ENCODE measurements at regions not wholly inside any gene's neighbourhood (a gene's known extent, or its start where the extent isn't known, plus 50 kb on each side); places are given as distances from the start of the nearest gene placed in this dataset.

- TF ChIP-seq, protein P1, sequence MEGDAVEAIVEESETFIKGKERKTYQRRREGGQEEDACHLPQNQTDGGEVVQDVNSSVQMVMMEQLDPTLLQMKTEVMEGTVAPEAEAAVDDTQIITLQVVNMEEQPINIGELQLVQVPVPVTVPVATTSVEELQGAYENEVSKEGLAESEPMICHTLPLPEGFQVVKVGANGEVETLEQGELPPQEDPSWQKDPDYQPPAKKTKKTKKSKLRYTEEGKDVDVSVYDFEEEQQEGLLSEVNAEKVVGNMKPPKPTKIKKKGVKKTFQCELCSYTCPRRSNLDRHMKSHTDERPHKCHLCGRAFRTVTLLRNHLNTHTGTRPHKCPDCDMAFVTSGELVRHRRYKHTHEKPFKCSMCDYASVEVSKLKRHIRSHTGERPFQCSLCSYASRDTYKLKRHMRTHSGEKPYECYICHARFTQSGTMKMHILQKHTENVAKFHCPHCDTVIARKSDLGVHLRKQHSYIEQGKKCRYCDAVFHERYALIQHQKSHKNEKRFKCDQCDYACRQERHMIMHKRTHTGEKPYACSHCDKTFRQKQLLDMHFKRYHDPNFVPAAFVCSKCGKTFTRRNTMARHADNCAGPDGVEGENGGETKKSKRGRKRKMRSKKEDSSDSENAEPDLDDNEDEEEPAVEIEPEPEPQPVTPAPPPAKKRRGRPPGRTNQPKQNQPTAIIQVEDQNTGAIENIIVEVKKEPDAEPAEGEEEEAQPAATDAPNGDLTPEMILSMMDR (IDR thresholded peaks at IDR 0.05 in 2 of 3, conservative IDR thresholded peaks at IDR 0.05 in 1 of 3; ENCODE audit: borderline replicate concordance in 1 of 3, insufficient read depth in 1 of 3, low read depth in 2 of 3, low read length in 2 of 3) = no peak
- TF ChIP-seq ZBTB33 (IDR thresholded peaks at IDR 0.05; ENCODE audit: extremely low read depth, insufficient replicate concordance, low read length) = no peak
These were observed 429.1 kb upstream of the NFE2L3 start for GRCh38 chr7:25722856-25723255.

Measured in HCT116 (cell line).